ENCODE measurements at regions not wholly inside any gene's neighbourhood (a gene's known extent, or its start where the extent isn't known, plus 50 kb on each side); places are given as distances from the start of the nearest gene placed in this dataset.

DNA sequence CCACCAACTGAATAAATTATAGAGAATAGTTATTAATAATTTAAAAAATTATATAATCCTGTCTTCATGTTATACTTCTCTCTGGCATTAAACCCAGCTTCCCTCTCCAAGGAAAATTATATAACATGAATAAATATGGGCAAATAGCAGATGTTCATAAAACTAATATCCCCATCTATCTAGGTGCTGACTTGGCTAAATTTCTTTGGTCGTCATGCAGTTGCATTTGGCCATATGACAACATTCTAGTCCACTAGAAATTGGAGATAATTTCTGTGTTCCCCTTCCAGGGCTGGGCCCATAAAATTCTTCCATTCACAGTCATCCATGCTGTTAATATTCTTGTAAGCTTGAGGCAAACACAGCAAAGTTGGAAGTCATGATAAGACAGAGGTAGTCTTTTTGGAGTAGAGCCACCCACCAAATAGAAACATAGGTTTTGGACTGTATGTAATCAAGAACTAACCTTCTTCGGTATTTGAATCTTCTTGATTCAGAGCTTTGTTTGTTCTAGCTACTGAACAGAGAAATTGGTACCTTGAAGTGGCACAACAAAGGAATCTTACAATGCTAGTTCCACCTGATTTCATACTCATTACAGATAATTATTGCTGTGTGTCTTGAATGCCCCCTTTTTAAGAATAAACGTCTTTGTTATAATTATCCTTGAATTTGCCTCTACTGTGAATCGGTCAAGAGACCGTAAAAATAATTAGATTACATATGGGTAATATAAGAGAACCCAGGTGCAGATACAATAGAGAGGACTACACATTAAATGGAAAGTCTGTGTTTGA lies 678.5 kb upstream of the PCDH20 start:
- DNase-seq (ENCODE audit: low spot score in 2 of 2) = no peak

GRCh38 chr13:62092949-62093348 lies 677.3 kb upstream of the PCDH20 start:
- H3K36me3 ChIP-seq = no peaks in the 10 kb centered on the region
- no peaks in the 10 kb centered on the region for H3K27me3 ChIP-seq
- no peak for TF ChIP-seq CTCF (IDR thresholded peaks at IDR 0.05)
- TF ChIP-seq POLR2A (IDR thresholded peaks at IDR 0.05) = no peak
- TF ChIP-seq POLR2AphosphoS5 (IDR thresholded peaks at IDR 0.05) = no peak
- H3K4me3 ChIP-seq = no peak overlapping the region
- no peaks in the 10 kb centered on the region for H3K4me1 ChIP-seq
- no peak for DNase-seq (ENCODE audit: low spot score in 2 of 2)
- H3K9me3 ChIP-seq = no peaks in the 10 kb centered on the region
- 81% methylated on average over 2 of the region's 2 CpGs for WGBS
- H3K27ac ChIP-seq = no peak overlapping the region

More for the DNA sequence above, 678.5 kb upstream of the PCDH20 start:
- H3K27ac ChIP-seq = no peak overlapping the region
- no peaks in the 10 kb centered on the region for H3K4me1 ChIP-seq
- WGBS = 81% methylated on average over 5 of the region's 5 CpGs
- TF ChIP-seq POLR2AphosphoS5 (IDR thresholded peaks at IDR 0.05) = no peak
- no peak for TF ChIP-seq CTCF (IDR thresholded peaks at IDR 0.05)
- no peak for TF ChIP-seq EP300 (IDR thresholded peaks at IDR 0.05)
- TF ChIP-seq POLR2A (IDR thresholded peaks at IDR 0.05) = no peak
- no peak overlapping the region for H3K4me3 ChIP-seq
- H3K9me3 ChIP-seq = no peaks in the 10 kb centered on the region
- H3K36me3 ChIP-seq = no peaks in the 10 kb centered on the region
- no peaks in the 10 kb centered on the region for H3K27me3 ChIP-seq

DNA sequence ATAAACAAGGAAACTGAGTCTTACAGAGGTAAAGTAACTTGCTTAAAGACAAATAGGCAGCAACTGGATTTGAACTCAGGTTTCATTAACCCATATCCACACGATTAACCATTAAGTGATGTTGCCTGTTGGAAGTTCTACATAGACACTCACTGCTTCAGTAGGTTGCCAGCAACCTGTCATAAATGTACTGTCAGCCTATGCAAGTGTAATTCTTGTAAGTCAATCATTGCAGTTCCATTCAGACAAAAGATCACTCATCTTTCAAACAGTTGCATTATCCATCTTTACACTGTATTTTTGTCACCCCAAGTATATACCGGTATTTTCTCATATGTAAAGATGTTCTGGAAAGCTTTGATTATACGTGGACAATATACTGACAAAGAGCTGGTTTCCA lies 676.9 kb upstream of the PCDH20 start:
- no peak for DNase-seq (ENCODE audit: low spot score in 2 of 2)
- Histone ChIP-seq H3K36me3 (no peaks in the 10 kb centered on the region), H3K9me3 (no peaks in the 10 kb centered on the region), H3K27me3 (no peaks in the 10 kb centered on the region), H3K4me1 (no peaks in the 10 kb centered on the region), H3K4me3 (no peak overlapping the region), H3K27ac (no peak overlapping the region)
- WGBS = 84% methylated on average over 3 of the region's 3 CpGs
- TF ChIP-seq EP300 (IDR thresholded peaks at IDR 0.05) = no peak
- no peak for TF ChIP-seq POLR2A (IDR thresholded peaks at IDR 0.05)
- no peak for TF ChIP-seq CTCF (IDR thresholded peaks at IDR 0.05)
- no peak for TF ChIP-seq POLR2AphosphoS5 (IDR thresholded peaks at IDR 0.05)

DNA sequence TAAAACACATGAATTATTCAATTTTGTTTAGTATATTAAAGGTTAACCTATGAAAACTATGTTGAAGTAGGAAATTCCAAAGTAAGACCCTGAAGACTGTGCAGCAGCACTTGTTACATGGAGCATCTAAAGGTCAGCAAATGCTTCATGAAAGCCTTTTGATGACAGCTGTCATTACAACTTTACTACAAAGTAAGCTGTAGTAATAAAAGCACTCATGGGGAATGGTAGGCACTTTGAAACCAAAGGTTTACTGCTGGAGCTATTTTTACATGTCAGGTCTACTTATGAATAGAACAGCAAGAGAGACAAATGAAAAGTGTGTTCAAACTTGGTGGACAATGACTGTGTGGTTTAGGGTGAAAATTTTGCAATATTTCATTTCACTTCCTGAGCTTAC lies 672.5 kb upstream of the PCDH20 start:
- no peaks in the 10 kb centered on the region for H3K27me3 ChIP-seq
- no peak overlapping the region for H3K27ac ChIP-seq
- H3K4me3 ChIP-seq = no peak overlapping the region
- no peaks in the 10 kb centered on the region for H3K4me1 ChIP-seq
- DNase-seq (ENCODE audit: low spot score in 2 of 2) = no peak
- TF ChIP-seq EP300 (IDR thresholded peaks at IDR 0.05) (no peak), CTCF (IDR thresholded peaks at IDR 0.05) (no peak), POLR2AphosphoS5 (IDR thresholded peaks at IDR 0.05) (no peak), POLR2A (IDR thresholded peaks at IDR 0.05) (no peak)
- H3K36me3 ChIP-seq = no peaks in the 10 kb centered on the region
- no peaks in the 10 kb centered on the region for H3K9me3 ChIP-seq

GRCh38 chr13:62087124-62087523 lies 671.5 kb upstream of the PCDH20 start:
- Histone ChIP-seq H3K4me1 (no peaks in the 10 kb centered on the region), H3K27ac (no peak overlapping the region), H3K27me3 (no peaks in the 10 kb centered on the region), H3K9me3 (no peaks in the 10 kb centered on the region), H3K36me3 (no peaks in the 10 kb centered on the region), H3K4me3 (no peak overlapping the region)
- WGBS = 77% methylated on average over 4 of the region's 4 CpGs
- no peak for DNase-seq (ENCODE audit: low spot score in 2 of 2)
- TF ChIP-seq POLR2AphosphoS5 (IDR thresholded peaks at IDR 0.05) (no peak), CTCF (IDR thresholded peaks at IDR 0.05) (no peak), EP300 (IDR thresholded peaks at IDR 0.05) (no peak)

Measured in suprapubic skin (tissue), 4 donors.